Stomach (tissue), 4 donors: ENCODE measurements at regions not wholly inside any gene's neighbourhood (a gene's known extent, or its start where the extent isn't known, plus 50 kb on each side); places are given as distances from the start of the nearest gene placed in this dataset.

Experiments used
- CTCF ChIP-seq, 7 experiments: fragments of 450-650 bp in 4 of 7; fragments of 200-600 bp in 3 of 7; sonication (generic) in 3 of 7; IDR thresholded peaks; one replicate each; pipeline ENCODE4 v1.5.1; 2016 to 2019; ENCODE audit warnings: antibody characterized with exemption in 7 of 7, control low read depth in 2 of 7, mild to moderate bottlenecking in 1 of 7
- EP300 ChIP-seq: sonication (generic); formaldehyde crosslinking; IDR thresholded peaks from one replicate; pipeline ENCODE4 v1.6.1; 2017; ENCODE audit warnings: antibody characterized with exemption
- POLR2AphosphoS5 ChIP-seq, 3 donors: sonication (generic); formaldehyde crosslinking; IDR thresholded peaks; one replicate each; pipeline ENCODE4 v1.6.1; 2016; ENCODE audit warnings: antibody characterized with exemption in 3 of 3

GRCh38 chr6:54776891-54777290, 69.7 kb upstream of the FAM83B start:
- TF ChIP-seq POLR2AphosphoS5 (IDR thresholded peaks at IDR 0.05) (no peak), CTCF (IDR thresholded peaks at IDR 0.05) (no peak), EP300 (no peak)
